SK-N-MC (cell line): ENCODE measurements at regions not wholly inside any gene's neighbourhood (a gene's known extent, or its start where the extent isn't known, plus 50 kb on each side); places are given as distances from the start of the nearest gene placed in this dataset.

Experiments
- EZH2 ChIP-seq: fragments of 200-600 bp; sonication (generic); IDR thresholded peaks from one replicate; pipeline ENCODE4 v1.6.1; 2017; ENCODE audit warnings: antibody characterized with exemption
- FOXP2 ChIP-seq: optimal IDR thresholded peaks from 2 replicates; pipeline ENCODE3; 2011; ENCODE audit warnings: mild to moderate bottlenecking, moderate library complexity; ENCODE audit not compliant: insufficient read depth; ENCODE audit errors: extremely low read length, control extremely low read depth
- POLR2AphosphoS5 ChIP-seq: IDR thresholded peaks from 2 replicates; pipeline ENCODE4 v1.6.1; 2012; ENCODE audit warnings: mild to moderate bottlenecking, low read depth, low read length, borderline replicate concordance

- TF ChIP-seq POLR2AphosphoS5 (no peak), EZH2 (no peak), FOXP2 (no peak)
Observed at GRCh38 chrX:22803353-22803752, 196.4 kb upstream of the DDX53 start.
